Fibroblast of skin of scalp (primary cell): ENCODE measurements at regions not wholly inside any gene's neighbourhood (a gene's known extent, or its start where the extent isn't known, plus 50 kb on each side); places are given as distances from the start of the nearest gene placed in this dataset.
A peak's percentile ranks its signal among the peaks of the same experiment; 100 is the strongest.

ENCODE experiments used
- DNase-seq: peaks from one replicate; pipeline ENCODE4 v3.0.0-alpha.2; 2013

DNA sequence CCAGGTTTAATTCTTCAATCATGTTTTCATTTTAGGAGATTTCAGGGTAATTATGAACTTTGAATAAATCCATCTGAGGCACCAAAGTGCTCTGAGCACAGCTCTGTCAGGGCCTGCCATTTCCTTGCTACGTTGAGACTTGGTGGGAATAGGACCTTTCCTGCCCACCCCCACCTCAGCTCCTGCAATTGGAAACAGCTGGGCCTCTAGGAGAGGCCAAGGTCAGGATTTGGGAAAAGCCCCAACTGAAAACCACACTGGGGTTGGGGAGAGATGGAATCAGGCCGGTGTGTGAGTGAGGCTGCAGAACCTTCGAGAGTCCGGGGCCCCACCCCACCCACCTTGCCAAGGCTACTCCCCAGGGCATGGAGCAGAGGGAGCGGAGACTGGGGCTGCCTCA is 212.7 kb upstream of the BCOR start:
- DNase-seq: no peak

- no peak for DNase-seq
Measured at GRCh38 chrX:40310016-40310415, 212.3 kb upstream of the BCOR start.

- no peak for DNase-seq
Measured at GRCh38 chrX:40307871-40308270, 210.1 kb upstream of the BCOR start.

GRCh38 chrX:40304115-40304514 is 206.4 kb upstream of the BCOR start:
- DNase-seq: no peak

GRCh38 chrX:40303256-40304077 is 205.7 kb upstream of the BCOR start:
- no peak for DNase-seq

- DNase-seq: no peak
Measured at GRCh38 chrX:40300286-40300890, 202.6 kb upstream of the BCOR start.

DNA sequence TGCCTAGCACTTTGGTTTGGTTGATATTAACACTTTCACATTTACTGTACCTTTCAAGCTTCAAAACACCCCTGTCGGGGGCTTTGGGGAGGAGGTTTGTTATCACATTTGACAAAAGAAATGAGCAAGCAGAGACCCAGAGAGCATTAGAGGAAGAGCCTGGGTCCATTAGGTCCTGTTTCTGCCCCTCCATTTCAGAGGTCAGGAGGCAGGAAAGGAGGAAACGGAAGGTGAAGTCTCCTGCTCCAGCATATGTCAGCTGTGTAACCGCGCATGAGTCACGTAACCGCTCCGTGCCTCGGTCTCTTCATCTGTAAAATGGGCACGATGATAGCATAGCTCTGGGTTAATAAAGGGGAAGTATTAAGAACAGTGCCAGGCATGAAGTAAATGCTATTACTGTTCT is 201.9 kb upstream of the BCOR start:
- DNase-seq: no peak

DNA sequence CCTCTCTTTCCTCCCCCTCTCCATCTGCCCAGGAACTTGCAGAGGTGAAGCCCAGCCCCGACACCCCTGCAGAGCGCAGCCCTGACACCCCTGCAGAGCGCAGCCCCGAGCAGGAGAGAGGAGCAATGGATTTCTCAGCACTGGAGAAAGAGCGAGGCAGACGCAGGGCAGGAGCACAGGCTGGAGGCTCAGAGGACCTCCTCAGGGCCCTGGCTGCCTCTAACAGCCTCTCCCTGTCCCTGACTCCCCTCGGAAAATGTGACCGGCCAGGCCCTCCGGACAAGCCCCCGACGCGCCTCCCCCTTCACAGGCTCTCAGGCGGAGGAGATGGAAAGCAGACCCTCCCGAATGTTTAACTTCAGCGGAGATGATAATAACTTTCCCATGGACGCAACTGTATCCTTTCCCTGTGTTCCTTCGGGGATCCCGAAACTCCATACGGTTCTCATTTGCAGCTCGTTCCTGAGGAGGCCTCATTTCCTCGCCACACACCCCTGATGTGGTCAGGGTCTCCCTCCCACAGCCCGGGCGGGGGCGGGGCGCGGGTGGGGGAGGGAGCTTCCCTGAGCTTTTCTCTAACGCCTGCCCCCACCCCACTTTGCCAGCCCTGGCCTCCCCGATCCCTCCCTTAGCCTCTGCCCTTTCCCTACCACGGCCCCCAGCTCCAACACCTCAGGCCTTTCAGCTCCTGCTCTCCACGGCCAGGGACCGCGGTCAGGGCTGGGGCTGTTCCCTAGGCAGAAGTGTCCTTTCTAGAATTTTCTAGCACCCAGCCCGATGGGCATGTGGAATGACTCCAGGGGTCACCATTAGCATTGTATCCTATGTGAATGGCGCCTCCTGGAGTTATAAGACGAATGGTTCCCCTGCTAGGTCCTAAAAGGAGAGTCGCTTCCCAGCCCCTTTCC is 201.1 kb upstream of the BCOR start:
- peak; percentile 29 for DNase-seq

GRCh38 chrX:40298069-40298468 is 200.3 kb upstream of the BCOR start:
- no peak for DNase-seq

- no peak for DNase-seq
Measured at GRCh38 chrX:40291553-40291952, 193.8 kb upstream of the BCOR start.

GRCh38 chrX:40290517-40290916 is 192.8 kb upstream of the BCOR start:
- DNase-seq: no peak

GRCh38 chrX:40285876-40286275 is 188.1 kb upstream of the BCOR start:
- DNase-seq: no peak

GRCh38 chrX:40284852-40285251 is 187.1 kb upstream of the BCOR start:
- no peak for DNase-seq

DNA sequence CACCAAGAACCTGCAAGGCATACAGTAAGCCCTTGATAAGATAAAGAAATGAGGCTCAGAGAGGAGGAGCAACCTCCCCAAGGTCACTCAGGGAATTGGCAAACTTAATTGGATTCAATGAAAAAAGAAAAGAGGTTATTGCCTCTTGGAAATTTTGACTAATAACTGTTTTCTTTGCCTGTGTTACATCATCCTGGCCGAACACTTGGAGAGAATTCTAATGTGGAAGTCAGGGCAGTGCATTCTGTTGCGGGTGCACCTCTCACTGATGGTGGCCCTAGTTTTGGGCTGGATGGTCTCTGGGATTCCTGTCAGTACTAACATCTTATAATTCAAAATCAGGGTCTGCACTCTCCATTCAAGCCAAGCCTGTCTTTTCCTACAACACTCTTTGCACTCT is 186.2 kb upstream of the BCOR start:
- DNase-seq: no peak

- DNase-seq: peak; percentile 49
Measured at GRCh38 chrX:40282946-40283660, 185.3 kb upstream of the BCOR start.

DNA sequence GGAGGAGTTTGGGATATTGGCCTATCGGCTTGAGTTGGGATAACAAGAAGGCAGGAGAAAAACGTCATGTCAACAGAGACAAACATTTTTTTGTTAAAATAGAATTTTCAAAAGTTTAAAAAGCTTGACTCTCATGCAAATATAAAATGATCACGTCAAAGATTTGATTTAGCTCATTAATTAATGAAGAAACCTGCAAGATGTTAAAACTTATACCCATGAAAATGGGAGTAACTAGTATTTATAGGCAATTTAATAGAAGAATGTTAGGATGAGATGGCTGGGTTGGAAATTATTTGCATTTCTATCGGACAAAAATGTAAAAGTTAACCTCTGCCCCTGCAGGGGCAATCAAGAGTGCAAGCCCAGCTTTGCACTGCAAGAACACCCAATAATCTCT is 184.6 kb upstream of the BCOR start:
- no peak for DNase-seq

GRCh38 chrX:40281336-40282005 is 183.7 kb upstream of the BCOR start:
- DNase-seq: no peak

GRCh38 chrX:40279762-40280161 is 182.0 kb upstream of the BCOR start:
- no peak for DNase-seq

- DNase-seq: no peak
Measured at GRCh38 chrX:40279091-40279430, 181.3 kb upstream of the BCOR start.

GRCh38 chrX:40278340-40279090 is 180.8 kb upstream of the BCOR start:
- DNase-seq: peak; percentile 49

GRCh38 chrX:40277672-40278071 is 179.9 kb upstream of the BCOR start:
- no peak for DNase-seq
